T-helper 1 cell treated with Interleukin-12 subunit alpha and Interleukin-12 subunit beta and Interleukin-4 antibody, amounts not matched to agents 30 ng/mL and 1 ng/mL, for 36 hours (primary cell): ENCODE measurements at regions not wholly inside any gene's neighbourhood (a gene's known extent, or its start where the extent isn't known, plus 50 kb on each side); places are given as distances from the start of the nearest gene placed in this dataset.

ENCODE experiments used
- intact Hi-C: fragments of 100-400 bp; cut with micrococcal nuclease; formaldehyde crosslinking; loops from one replicate; pipeline ENCODE4 v1.15.1; 2024

- intact Hi-C loops = no loop called here
Measured at GRCh38 chr7:85454904-85455303, 268.0 kb upstream of the SEMA3D start.

DNA sequence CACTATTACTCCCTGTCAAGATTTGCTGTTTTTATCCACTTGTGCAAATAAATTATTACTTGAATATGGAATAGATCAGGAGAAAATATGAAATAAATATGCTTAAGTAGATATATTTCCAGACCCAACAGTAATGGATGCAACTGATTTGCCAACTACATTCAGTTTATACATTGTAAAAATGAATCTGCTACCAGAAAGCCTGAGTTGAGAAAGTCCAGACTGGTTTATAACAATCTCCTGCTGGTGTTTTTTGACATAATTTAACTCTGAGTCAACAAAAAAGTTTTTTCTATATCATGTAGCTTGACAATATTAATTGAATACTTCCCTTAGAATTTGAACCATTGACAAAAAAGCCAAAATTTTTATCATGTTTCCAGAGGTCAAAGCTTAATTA is 265.8 kb upstream of the SEMA3D start:
- intact Hi-C loops = no loop called here

DNA sequence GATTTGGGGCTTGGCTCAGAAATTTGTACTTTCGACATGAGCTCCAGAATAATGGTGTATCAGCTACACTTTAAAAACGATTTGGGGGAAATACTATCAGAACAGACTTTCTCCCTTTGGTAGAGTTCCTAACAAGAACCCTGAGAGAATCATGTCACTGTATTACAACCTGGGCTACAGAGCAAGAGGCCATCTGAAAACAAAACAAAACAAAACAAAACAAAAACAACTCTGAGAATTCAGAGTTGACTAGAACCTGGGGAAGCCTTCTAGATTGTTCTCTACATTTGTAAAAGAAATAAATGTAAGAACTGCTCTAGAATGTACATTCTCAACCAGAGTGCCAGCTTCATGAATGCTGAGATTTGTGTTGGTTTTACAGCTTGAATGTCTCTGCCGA is 262.6 kb upstream of the SEMA3D start:
- intact Hi-C loops = no loop called here

GRCh38 chr7:85447004-85447403 is 260.1 kb upstream of the SEMA3D start:
- intact Hi-C loops = no loop called here

GRCh38 chr7:85426487-85426960 is 239.7 kb upstream of the SEMA3D start:
- intact Hi-C loops = no loop called here

GRCh38 chr7:85424298-85424697 is 237.4 kb upstream of the SEMA3D start:
- intact Hi-C loops = no loop called here

DNA sequence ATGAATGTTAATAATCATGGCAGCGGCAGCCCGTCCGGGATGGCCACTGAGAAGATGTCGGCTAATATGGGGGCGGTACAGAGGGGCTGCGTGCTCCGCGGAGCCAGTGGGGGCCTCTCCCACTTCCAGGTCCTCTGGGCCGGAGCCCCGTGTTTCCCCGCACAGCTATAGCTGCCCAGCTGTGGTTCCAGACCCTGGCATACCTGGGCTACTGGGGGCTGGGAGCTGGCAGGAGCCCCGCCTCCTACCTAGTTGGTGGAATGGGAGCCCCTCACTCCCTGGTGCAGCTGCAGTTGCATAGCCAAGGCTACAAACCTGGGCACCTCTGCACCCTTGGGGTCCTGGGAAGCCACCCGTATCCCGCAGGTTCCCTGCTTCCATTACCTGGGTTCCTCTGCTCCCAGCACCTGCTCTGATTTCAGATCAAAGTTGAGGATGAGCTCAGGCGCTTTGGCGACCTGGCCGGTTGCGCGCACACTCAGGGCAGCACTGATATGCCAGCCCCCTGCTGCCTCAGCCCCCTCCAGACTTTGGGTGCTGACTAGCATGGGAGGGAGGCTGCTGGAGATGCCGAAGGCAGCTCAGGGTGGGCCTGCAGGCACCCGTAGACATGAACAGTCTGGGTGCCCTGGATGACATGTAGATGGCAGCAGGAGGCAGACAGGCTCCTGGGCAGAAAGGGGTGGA is 236.5 kb upstream of the SEMA3D start:
- intact Hi-C loops = no loop called here

GRCh38 chr7:85415743-85416142 is 228.9 kb upstream of the SEMA3D start:
- intact Hi-C loops = no loop called here

GRCh38 chr7:85413718-85414117 is 226.9 kb upstream of the SEMA3D start:
- intact Hi-C loops = no loop called here

- intact Hi-C loops = no loop called here
Measured at GRCh38 chr7:85412912-85413311, 226.1 kb upstream of the SEMA3D start.

DNA sequence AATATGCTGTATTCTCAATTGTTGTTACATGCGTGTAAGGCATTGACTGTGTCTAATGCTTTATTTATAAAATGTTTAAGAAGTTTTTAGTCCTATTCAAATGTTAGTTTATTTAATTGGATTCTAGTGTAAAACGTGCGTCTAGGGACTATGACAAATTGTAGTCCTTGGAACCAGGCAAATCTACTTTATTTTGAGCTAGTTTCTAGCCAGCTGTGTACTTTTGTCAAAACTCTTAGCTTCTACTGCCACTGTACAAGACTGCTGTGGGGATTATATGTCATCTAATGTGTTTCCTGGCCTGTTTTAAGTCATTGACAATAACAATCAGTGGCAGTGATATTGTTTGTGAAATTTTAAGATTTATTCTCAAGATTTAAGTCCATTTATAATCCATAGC is 220.5 kb upstream of the SEMA3D start:
- intact Hi-C loops = no loop called here

DNA sequence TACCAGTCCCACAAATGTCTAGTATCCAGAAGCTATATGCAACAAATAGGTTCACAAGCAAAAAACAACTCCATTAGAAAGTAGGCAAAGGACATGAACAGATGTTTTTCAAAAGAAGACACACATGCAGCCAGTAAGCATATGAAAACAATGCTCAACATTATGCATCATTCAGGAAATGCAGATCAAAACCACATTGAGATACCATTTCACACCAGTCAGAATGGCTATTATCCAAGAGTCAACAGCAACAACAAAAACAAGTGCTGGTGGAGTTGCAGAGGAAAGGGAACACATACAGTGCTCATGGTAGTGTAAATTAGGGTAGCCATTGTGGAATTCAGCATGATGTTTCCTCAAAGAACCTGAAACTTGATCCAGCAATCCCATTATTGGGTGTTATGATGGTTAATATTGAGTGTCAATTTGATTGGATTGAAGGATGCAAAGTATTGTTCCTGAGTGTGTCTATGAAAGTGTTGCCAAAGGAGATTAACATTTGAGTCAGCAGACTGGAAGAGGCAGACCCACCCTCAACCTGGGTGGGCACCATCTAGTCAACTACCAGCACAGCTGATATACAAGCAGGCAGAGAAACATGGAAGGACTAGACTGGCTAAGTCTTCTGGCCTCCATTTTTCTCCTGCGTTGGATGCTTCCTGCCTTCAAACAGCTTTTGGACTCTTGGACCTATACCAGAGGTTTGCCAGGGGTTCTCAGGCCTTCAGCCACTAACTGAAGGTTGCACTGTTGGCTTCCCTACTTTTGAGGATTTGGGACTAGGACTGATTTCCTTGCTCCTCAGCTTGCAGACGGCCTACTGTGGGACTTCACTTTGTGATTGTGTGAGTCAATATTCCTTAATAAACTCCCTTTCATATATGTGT is 218.4 kb upstream of the SEMA3D start:
- intact Hi-C loops = no loop called here

GRCh38 chr7:85396676-85397075 is 209.8 kb upstream of the SEMA3D start:
- intact Hi-C loops = no loop called here

DNA sequence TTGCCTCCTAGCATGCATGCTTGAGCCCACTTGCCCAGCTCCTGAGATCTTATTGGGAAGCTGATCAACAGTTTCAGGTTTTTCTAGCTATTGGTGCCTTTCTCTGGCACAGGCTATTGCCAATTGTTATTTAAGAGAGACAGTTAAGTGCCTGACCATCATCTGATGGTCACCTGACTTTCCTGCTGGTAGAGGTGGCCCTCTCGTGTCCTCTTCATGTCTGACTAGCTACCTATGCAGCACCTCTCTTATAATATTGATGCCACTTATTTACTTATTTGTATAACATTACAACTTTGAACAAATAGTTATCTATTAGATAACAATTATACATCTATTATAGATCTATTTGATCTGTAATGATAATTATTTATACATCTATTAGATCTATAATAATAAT is 205.9 kb upstream of the SEMA3D start:
- intact Hi-C loops = no loop called here

DNA sequence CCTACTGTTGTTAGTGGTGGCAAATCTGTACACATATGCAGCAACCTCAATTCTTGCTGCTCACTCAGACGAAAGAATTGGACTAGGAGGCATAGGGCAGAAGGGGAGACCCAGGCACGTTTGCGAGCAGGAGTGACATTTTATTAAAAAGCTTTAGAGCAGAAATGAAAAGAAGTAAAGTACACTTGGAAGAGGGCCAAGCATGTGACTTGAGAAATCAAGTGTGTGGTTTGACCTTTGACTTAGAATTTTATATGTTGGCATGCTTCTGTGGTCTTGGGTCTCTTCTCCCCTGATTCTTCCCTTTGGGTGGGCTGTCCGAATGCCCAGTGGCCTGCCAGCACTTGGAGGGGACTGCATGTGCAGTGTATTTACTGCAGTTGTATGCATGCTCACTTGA is 205.5 kb upstream of the SEMA3D start:
- intact Hi-C loops = no loop called here

- intact Hi-C loops = no loop called here
Measured at GRCh38 chr7:85386460-85386859, 199.6 kb upstream of the SEMA3D start.

DNA sequence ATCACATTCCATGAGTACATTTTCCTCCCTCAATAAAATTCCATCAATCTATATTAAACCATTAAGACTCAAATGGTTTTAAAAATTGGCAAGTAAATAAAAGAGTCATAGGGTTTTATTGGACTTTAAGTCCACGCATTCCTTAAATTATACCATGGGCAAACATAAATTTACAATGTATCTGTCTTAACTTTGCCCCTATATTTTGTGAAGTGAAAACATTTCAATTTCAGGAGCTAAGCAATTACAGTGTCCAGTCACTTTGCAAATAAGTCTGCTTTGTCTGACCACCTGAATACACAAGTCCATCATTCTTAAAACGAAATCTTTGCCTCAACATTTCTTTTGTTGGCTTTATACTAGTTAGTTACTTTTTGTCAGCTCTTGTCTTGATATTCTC is 197.5 kb upstream of the SEMA3D start:
- intact Hi-C loops = no loop called here

DNA sequence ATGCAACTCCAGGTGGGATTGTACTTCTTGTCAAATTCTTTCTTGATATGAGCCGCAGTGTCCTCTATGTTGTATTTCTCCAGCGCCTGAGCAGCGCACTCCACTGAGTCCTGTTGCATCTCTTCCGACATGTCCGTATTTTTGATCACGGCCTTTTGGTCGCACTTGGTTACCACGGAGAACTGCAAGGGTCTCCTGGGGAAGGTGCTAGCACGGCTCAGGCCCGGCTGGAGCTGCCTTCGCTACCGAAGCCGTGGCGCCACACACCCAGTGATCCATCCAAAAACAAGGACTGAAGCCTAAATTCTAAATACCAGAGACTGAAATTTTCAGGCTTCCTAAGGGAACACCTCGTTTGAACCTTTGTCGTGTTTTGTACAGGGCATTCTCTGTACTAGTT is 194.4 kb upstream of the SEMA3D start:
- intact Hi-C loops = no loop called here

GRCh38 chr7:85376589-85376988 is 189.7 kb upstream of the SEMA3D start:
- intact Hi-C loops = no loop called here

DNA sequence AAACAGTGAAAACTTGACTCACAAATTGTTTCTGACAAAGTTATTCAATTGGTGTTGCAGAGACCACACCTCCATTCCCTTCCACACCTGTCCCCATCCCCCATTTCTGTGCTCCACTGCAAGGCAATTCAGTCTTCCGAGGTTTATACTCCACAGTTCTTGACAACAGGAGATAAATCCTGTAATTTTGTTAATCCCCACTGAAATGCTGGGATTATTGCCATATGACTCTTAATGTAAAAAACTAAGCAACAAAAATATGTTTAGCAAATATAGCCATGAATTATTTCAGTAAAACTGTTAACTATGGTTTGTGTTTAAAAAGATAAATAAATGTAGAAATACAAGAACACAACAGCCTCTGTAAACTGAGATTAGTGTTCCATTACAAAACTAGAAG is 170.1 kb upstream of the SEMA3D start:
- intact Hi-C loops = no loop called here

GRCh38 chr7:85343484-85343883 is 156.6 kb upstream of the SEMA3D start:
- intact Hi-C loops = no loop called here

GRCh38 chr7:85342781-85343180 is 155.9 kb upstream of the SEMA3D start:
- intact Hi-C loops = no loop called here

- intact Hi-C loops = no loop called here
Measured at GRCh38 chr7:85341973-85342372, 155.1 kb upstream of the SEMA3D start.
